ENCODE measurements at regions not wholly inside any gene's neighbourhood (a gene's known extent, or its start where the extent isn't known, plus 50 kb on each side); places are given as distances from the start of the nearest gene placed in this dataset.
"Not testable (repeated sequence)": the region's sequence is repeated elsewhere in the genome, so short reads cannot be mapped to it uniquely, and the experiment has no call there.

DNA sequence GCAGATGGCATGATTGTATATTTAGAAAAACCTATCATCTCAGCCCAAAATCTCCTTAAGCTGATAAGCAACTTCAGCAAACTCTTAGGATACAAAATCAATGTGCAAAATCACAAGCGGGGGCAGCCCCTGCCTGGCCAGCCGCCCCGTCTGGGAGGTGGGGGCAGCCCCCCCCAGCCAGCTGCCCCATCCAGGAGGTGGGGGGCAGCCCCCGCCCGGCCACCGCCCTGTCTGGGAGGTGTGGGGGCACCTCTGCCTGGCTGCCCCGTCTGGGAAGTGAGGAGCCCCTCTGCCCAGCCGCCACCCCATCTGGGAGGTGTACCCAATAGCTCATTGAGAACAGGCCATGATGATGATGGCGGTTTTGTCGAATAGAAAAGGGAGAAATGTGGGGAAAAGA, 196.6 kb downstream of the RCHY1 start:
- TF ChIP-seq, protein P1, sequence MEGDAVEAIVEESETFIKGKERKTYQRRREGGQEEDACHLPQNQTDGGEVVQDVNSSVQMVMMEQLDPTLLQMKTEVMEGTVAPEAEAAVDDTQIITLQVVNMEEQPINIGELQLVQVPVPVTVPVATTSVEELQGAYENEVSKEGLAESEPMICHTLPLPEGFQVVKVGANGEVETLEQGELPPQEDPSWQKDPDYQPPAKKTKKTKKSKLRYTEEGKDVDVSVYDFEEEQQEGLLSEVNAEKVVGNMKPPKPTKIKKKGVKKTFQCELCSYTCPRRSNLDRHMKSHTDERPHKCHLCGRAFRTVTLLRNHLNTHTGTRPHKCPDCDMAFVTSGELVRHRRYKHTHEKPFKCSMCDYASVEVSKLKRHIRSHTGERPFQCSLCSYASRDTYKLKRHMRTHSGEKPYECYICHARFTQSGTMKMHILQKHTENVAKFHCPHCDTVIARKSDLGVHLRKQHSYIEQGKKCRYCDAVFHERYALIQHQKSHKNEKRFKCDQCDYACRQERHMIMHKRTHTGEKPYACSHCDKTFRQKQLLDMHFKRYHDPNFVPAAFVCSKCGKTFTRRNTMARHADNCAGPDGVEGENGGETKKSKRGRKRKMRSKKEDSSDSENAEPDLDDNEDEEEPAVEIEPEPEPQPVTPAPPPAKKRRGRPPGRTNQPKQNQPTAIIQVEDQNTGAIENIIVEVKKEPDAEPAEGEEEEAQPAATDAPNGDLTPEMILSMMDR (IDR thresholded peaks at IDR 0.05): not testable (repeated sequence)
- TF ChIP-seq POLR2A (IDR thresholded peaks at IDR 0.05): not testable (repeated sequence)

Data from heart left ventricle (tissue), 13 donors.